ENCODE measurements at regions not wholly inside any gene's neighbourhood (a gene's known extent, or its start where the extent isn't known, plus 50 kb on each side); places are given as distances from the start of the nearest gene placed in this dataset.

GRCh38 chr9:129310666-129311350, 132.7 kb upstream of the IER5L start:
- no peak overlapping the region for H3K27ac ChIP-seq
- DNase-seq (no peak), ATAC-seq (no peak)
- TF ChIP-seq CTCF (IDR thresholded peaks at IDR 0.05): no peak
- no peak overlapping the region for H3K4me3 ChIP-seq
- WGBS, 3 donors: 73 to 87% (median 86%) methylated on average over 7 of the region's 7 CpGs
- H3K27me3 ChIP-seq (ENCODE audit: insufficient read depth in 3 of 3, low read length in 2 of 3): no peaks in the 10 kb centered on the region
- H3K36me3 ChIP-seq (ENCODE audit: insufficient read depth in 1 of 2, low read depth in 1 of 2): no peaks in the 10 kb centered on the region
- peaks cover 1% of the 10 kb centered on the region for H3K4me1 ChIP-seq
- intact Hi-C loops (cut with DNase I): no loop called here
- H3K9me3 ChIP-seq: no peaks in the 10 kb centered on the region

- no peaks in the 10 kb centered on the region for H3K9me3 ChIP-seq
- H3K27me3 ChIP-seq (ENCODE audit: insufficient read depth in 3 of 3, low read length in 2 of 3): no peaks in the 10 kb centered on the region
- H3K36me3 ChIP-seq (ENCODE audit: insufficient read depth in 1 of 2, low read depth in 1 of 2): no peaks in the 10 kb centered on the region
- H3K4me3 ChIP-seq: no peak overlapping the region
- no peak for TF ChIP-seq CTCF (IDR thresholded peaks at IDR 0.05)
- H3K4me1 ChIP-seq: no peaks in the 10 kb centered on the region
- whole genome bisulfite sequencing, 3 donors: 88 to 93% (median 90%) methylated on average over 5 of the region's 5 CpGs
- ATAC-seq: no peak
- H3K27ac ChIP-seq: no peak overlapping the region
- intact Hi-C loops (cut with DNase I): no loop called here
- peak in 1 of 2 donors; percentile 15 for DNase-seq
Measured at GRCh38 chr9:129309906-129310305, 131.8 kb upstream of the IER5L start.

- Histone ChIP-seq H3K9me3 (no peaks in the 10 kb centered on the region), H3K27ac (no peak overlapping the region), H3K4me3 (no peak overlapping the region), H3K27me3 (ENCODE audit: insufficient read depth in 3 of 3, low read length in 2 of 3) (no peaks in the 10 kb centered on the region), H3K36me3 (ENCODE audit: insufficient read depth in 1 of 2, low read depth in 1 of 2) (no peaks in the 10 kb centered on the region), H3K4me1 (no peaks in the 10 kb centered on the region)
- no peak for TF ChIP-seq CTCF (IDR thresholded peaks at IDR 0.05)
- DNase-seq: no peak
- intact Hi-C loops (cut with DNase I): no loop called here
- 82 to 88% (median 85%) methylated on average over 8 of the region's 8 CpGs for WGBS, 3 donors
- peak in 1 of 4 donors; percentile 27 for ATAC-seq
Measured at GRCh38 chr9:129309041-129309430, 131.0 kb upstream of the IER5L start.

- no peaks in the 10 kb centered on the region for H3K9me3 ChIP-seq
- no peak overlapping the region for H3K27ac ChIP-seq
- no peak for TF ChIP-seq CTCF (IDR thresholded peaks at IDR 0.05)
- no peak overlapping the region for H3K4me3 ChIP-seq
- H3K27me3 ChIP-seq (ENCODE audit: insufficient read depth in 3 of 3, low read length in 2 of 3): no peaks in the 10 kb centered on the region
- DNase-seq: peak in 1 of 2 donors; percentile 23
- 73 to 77% (median 76%) methylated on average over 13 of the region's 13 CpGs for WGBS, 3 donors
- intact Hi-C loops (cut with DNase I): no loop called here
- ATAC-seq: no peak
- no peaks in the 10 kb centered on the region for H3K4me1 ChIP-seq
- no peaks in the 10 kb centered on the region for H3K36me3 ChIP-seq (ENCODE audit: insufficient read depth in 1 of 2, low read depth in 1 of 2)
Measured at GRCh38 chr9:129307227-129307970, 129.3 kb upstream of the IER5L start.

Data from psoas muscle (tissue), 7 donors.